Activated T-helper 2 cell treated with anti-CD3 and anti-CD28 coated beads, Interferon-gamma antibody, Interleukin-2, Interleukin-4, amounts not matched to agents 10 μg/mL and 5 μg/mL and 100 μg/mL, durations not matched to agents 14 hours and 24 hours and 36 hours (primary cell): ENCODE measurements at regions not wholly inside any gene's neighbourhood (a gene's known extent, or its start where the extent isn't known, plus 50 kb on each side); places are given as distances from the start of the nearest gene placed in this dataset.

ENCODE experiments used
- DNase-seq: peaks from one replicate; pipeline ENCODE4 v3.0.0; 2021; ENCODE audit warnings: low spot score
- H3K27ac Mint-ChIP-seq: one replicate; pipeline ENCODE4 v1.8.0; 2021; ENCODE audit warnings: mixed read lengths
- H3K27me3 Mint-ChIP-seq: one replicate; pipeline ENCODE4 v1.8.0; 2021; ENCODE audit warnings: low read depth, mixed read lengths
- H3K36me3 Mint-ChIP-seq: one replicate; pipeline ENCODE4 v1.8.0; 2021; ENCODE audit warnings: low read depth, mixed read lengths
- H3K4me1 Mint-ChIP-seq: one replicate; pipeline ENCODE4 v1.8.0; 2021; ENCODE audit warnings: low read depth, mixed read lengths
- H3K4me3 Mint-ChIP-seq: one replicate; pipeline ENCODE4 v1.8.0; 2021; ENCODE audit warnings: low read depth, mild to moderate bottlenecking, moderate library complexity, mixed read lengths
- H3K9me3 Mint-ChIP-seq: one replicate; pipeline ENCODE4 v1.8.0; 2021; ENCODE audit warnings: mixed read lengths
- intact Hi-C: fragments of 100-400 bp; cut with micrococcal nuclease; formaldehyde crosslinking; loops from one replicate; pipeline ENCODE4 v1.15.1; 2023

DNA sequence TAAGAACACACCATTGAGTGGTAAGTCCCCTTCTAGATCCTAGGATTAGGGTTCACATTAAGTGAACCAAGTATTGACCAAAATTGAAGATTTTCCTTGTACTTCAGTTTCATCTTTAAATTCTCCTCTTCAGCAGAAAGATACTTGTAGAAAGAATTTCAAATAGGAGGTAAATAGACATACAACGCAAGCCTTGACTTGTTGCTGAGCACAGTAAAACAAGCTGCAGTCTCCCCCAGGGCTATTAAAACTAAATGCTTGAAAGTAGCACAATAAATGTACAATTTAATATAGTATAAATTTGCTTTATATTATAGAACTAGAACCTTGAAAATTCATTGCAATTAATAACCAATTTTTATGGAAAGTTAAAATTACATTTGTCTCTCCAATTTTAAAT lies 170.1 kb upstream of the TARS1 start:
- intact Hi-C loops, result no loop called here
- H3K9me3 Mint-ChIP-seq, result no peaks in the 10 kb centered on the region
- H3K27me3 Mint-ChIP-seq, result no peaks in the 10 kb centered on the region
- H3K4me1 Mint-ChIP-seq, result no peaks in the 10 kb centered on the region
- H3K36me3 Mint-ChIP-seq, result no peaks in the 10 kb centered on the region
- H3K4me3 Mint-ChIP-seq, result no peak overlapping the region
- H3K27ac Mint-ChIP-seq, result no peak overlapping the region
- DNase-seq, result no peak

DNA sequence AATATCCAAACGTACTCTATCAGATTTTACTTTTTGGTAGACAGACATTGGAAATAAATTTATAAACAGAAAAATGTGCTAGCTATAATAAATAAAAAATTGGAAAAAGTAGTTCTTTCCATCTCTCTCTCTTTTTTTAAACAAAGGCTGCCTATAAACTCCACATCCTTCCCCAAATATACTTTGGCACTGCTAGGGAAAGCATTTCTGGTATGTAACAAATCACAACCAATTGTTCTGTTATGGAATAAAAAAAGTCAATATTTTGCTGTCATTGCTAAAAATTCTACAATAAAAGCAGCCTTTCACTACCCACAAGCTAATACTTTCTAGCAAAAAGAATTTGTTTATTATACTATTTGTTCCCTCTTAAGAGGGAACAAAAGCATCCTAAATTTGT lies 169.2 kb upstream of the TARS1 start:
- DNase-seq, result no peak
- no peak overlapping the region for H3K4me3 Mint-ChIP-seq
- H3K4me1 Mint-ChIP-seq, result no peaks in the 10 kb centered on the region
- H3K36me3 Mint-ChIP-seq, result no peaks in the 10 kb centered on the region
- no peak overlapping the region for H3K27ac Mint-ChIP-seq
- H3K27me3 Mint-ChIP-seq, result no peaks in the 10 kb centered on the region
- no peaks in the 10 kb centered on the region for H3K9me3 Mint-ChIP-seq
- intact Hi-C loops, result no loop called here

DNA sequence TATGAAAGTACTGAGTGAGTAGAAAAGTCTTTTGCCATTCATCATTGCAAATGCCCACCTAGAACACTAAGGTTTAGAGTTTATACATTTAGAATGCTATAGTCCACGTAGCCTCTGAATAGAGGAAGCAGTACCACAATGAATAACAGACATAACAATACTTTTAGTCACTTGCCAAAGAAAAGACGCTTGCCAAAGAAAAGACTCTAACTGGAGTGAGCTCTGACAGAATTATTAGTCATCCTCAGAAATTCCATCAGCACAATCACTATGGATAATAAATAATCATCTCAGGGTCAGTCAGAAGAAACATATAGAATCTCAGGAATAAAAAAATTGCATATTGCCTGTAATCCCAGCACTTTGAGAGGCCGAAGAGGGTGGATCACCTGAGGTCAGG lies 168.5 kb upstream of the TARS1 start:
- no peak overlapping the region for H3K27ac Mint-ChIP-seq

DNA sequence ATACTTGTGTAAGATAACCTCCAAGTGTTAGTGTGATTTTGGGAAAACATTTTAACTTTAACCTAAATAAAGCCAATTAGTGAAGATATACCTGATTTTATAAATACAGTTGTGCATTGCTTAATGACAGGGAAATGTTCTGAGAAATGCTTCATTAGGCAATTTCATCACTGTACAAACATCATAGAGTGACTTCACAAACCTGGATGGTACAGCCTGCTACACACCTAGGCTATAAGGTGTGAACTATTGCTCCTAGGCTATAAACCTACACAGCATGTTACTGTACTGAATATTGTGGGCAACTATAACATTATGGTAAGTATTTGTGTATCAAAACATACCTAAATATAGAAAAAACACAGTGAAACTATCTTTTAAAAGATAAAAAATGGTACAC lies 166.8 kb upstream of the TARS1 start:
- H3K4me1 Mint-ChIP-seq, result no peaks in the 10 kb centered on the region
- no peak for DNase-seq
- H3K4me3 Mint-ChIP-seq, result no peak overlapping the region
- intact Hi-C loops, result no loop called here
- no peaks in the 10 kb centered on the region for H3K27me3 Mint-ChIP-seq
- H3K36me3 Mint-ChIP-seq, result no peaks in the 10 kb centered on the region
- no peaks in the 10 kb centered on the region for H3K9me3 Mint-ChIP-seq
- H3K27ac Mint-ChIP-seq, result no peak overlapping the region

More for the DNA sequence above, 168.5 kb upstream of the TARS1 start:
- intact Hi-C loops, result no loop called here
- no peaks in the 10 kb centered on the region for H3K36me3 Mint-ChIP-seq
- no peak overlapping the region for H3K4me3 Mint-ChIP-seq
- H3K9me3 Mint-ChIP-seq, result no peaks in the 10 kb centered on the region
- no peaks in the 10 kb centered on the region for H3K27me3 Mint-ChIP-seq
- no peaks in the 10 kb centered on the region for H3K4me1 Mint-ChIP-seq
- DNase-seq, result no peak

DNA sequence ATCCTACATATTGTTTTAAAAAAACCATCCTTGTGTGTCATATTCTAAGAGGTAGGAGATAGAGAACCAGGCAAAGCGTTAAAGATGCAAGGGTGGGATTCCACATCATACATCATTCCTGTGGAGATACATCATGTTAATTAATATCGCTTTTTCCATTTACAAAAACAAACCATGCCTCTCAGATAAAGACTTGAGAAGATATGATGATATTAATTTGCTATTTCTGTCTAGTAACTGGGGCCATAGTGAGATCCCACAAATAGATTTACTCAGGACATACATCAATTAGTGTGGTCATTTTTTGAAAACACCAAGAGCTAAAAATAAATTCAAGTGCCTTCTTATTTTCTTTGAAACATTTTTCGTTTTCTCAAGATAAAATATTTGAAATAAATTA lies 165.4 kb upstream of the TARS1 start:
- H3K36me3 Mint-ChIP-seq, result no peaks in the 10 kb centered on the region
- no peaks in the 10 kb centered on the region for H3K9me3 Mint-ChIP-seq
- DNase-seq, result no peak
- intact Hi-C loops, result no loop called here
- H3K4me1 Mint-ChIP-seq, result no peaks in the 10 kb centered on the region
- no peaks in the 10 kb centered on the region for H3K27me3 Mint-ChIP-seq
- H3K27ac Mint-ChIP-seq, result no peak overlapping the region
- no peak overlapping the region for H3K4me3 Mint-ChIP-seq

DNA sequence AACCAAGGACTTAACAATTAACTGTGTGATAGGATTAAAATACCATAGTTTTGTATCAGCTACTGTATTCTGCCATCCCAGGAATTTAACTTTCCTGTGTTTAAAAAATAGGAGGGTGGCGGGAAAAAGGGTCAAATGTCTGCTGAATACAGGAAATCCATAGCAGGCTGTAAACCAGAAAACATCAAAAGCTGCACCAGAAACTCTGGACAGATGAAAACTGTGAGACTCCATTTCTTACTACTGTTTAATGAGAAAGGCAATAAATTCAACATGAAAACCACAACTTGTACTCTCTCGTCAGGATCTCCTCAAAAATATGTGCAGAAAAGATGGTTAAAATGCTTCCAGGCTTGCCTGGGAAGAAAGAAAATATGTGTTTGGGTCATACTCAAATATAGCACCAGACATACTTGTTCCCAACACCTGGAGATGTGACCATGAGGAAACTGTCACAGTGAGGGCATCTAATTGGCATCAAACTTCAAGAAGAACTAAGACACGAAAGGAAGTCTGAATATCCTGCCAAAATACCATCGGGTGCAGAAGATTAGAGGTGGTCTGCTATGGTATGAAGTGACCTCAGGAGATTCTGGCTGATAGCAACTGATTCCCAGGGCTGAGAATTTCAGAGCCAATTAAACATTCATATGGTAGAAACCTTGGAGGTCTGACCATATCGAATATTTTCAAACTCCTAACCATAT lies 164.7 kb upstream of the TARS1 start:
- Mint-ChIP-seq H3K9me3 (no peaks in the 10 kb centered on the region), H3K36me3 (no peaks in the 10 kb centered on the region), H3K27me3 (no peaks in the 10 kb centered on the region), H3K4me1 (no peaks in the 10 kb centered on the region), H3K4me3 (no peak overlapping the region), H3K27ac (no peak overlapping the region)
- no peak for DNase-seq
- intact Hi-C loops, result no loop called here

DNA sequence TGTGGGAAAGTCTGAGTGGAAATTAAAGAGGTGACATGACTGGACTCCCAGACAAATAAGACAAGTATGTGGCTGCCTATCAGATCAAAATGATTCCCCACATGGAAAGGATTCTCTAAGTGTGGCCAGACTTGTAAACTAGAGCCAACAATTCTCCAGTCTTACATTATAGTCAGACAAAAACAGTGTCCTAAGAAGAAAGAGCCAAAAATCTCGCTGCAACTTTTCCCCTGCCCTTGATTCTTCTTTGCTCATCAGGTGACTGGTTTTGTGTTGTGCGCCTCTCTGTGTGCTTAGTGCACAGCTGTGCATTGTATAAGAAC lies 164.2 kb upstream of the TARS1 start:
- no peaks in the 10 kb centered on the region for H3K4me1 Mint-ChIP-seq
- DNase-seq, result no peak
- H3K27me3 Mint-ChIP-seq, result no peaks in the 10 kb centered on the region
- H3K9me3 Mint-ChIP-seq, result no peaks in the 10 kb centered on the region
- H3K4me3 Mint-ChIP-seq, result no peak overlapping the region
- H3K36me3 Mint-ChIP-seq, result no peaks in the 10 kb centered on the region
- no peak overlapping the region for H3K27ac Mint-ChIP-seq
- intact Hi-C loops, result no loop called here

DNA sequence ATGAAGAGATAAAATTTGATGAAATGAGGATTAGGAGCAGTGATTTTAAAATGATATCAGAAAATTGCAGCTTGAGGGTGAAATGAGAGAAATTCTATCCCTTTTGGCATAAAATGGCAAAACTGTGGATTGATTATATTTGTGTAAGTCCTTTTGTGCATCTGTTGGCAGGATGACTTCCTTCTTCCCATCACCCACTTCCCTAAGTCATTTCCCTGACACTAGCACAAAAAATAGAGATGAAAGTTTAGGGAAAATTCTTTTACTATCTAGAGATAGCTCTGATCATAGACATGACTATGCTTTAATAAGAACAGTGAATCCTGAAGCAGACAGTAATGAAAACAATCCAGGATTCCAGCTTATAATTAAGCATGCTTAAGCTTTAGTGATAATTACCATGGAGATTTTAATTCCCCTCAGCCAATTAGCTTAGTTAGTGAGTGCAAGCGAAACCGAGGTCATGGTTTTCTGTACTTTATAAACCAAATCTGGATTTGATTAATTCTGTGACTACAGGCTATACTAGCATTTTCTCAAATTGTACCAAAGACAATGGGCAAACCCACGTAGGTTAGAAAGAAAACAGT lies 163.6 kb upstream of the TARS1 start:
- Mint-ChIP-seq H3K27ac (no peak overlapping the region), H3K9me3 (no peaks in the 10 kb centered on the region), H3K4me1 (no peaks in the 10 kb centered on the region), H3K27me3 (no peaks in the 10 kb centered on the region), H3K4me3 (no peak overlapping the region), H3K36me3 (no peaks in the 10 kb centered on the region)
- DNase-seq, result no peak
- intact Hi-C loops, result no loop called here

DNA sequence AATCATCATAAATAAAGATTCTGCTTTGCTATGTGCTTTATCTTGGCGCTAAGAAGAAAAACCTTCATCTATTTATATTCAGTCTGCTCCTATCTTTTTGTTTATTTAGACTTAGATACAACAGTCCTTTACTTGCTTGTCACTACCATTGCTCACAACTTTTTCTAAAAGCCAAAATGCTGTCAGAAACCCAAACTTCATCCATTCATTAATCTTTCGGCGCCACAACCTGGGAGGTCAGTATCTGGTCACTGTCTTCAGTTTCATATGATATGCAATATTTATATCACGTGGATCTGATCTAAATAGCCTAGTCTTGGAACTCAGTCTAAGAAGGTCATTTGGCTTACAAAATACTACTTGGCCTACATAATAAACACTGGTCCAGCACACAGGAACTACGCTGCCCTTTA lies 159.3 kb upstream of the TARS1 start:
- no peak overlapping the region for H3K27ac Mint-ChIP-seq
- no peaks in the 10 kb centered on the region for H3K36me3 Mint-ChIP-seq
- no peaks in the 10 kb centered on the region for H3K4me1 Mint-ChIP-seq
- no peaks in the 10 kb centered on the region for H3K9me3 Mint-ChIP-seq
- no peak for DNase-seq
- no peak overlapping the region for H3K4me3 Mint-ChIP-seq
- intact Hi-C loops, result no loop called here
- no peaks in the 10 kb centered on the region for H3K27me3 Mint-ChIP-seq

DNA sequence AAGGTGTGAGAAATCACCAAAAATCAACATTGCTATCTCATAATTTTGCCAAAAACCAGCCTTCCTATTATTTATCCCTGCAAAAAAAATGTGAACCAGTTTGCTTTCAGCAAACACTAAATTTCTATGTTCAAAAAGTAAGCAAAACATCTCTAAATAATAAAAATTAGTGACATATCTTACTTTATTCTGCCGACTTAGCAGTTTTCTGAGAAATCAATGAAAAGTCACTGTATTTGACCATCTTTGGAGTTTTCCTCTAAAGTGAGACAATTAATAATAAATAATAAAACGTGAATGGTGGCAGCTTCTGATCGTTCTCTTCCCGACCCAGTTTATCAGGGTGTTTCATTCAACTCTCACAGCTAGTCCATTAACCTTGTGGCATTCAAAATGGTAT lies 158.6 kb upstream of the TARS1 start:
- H3K9me3 Mint-ChIP-seq, result no peaks in the 10 kb centered on the region
- no peaks in the 10 kb centered on the region for H3K4me1 Mint-ChIP-seq
- H3K36me3 Mint-ChIP-seq, result no peaks in the 10 kb centered on the region
- intact Hi-C loops, result no loop called here
- DNase-seq, result no peak
- H3K27ac Mint-ChIP-seq, result no peak overlapping the region
- no peaks in the 10 kb centered on the region for H3K27me3 Mint-ChIP-seq
- H3K4me3 Mint-ChIP-seq, result no peak overlapping the region

DNA sequence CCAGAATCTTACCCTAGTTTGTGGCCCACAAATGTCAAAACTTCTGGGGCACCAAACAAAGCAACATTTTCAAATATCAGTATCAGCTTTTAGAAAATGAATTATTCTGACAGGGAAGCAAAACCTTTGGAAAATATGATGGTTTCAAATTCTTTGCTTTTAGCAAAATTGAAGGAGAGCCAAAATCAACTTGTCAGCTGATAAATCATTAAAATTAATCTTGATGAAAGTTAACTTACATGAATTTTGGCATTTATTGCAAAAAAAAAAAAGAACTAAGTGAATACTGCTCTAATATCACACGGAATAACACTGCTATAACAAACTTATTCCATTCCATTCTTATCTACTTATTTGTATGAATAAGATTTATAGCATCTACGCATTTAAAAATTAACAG lies 158.1 kb upstream of the TARS1 start:
- intact Hi-C loops, result no loop called here
- Mint-ChIP-seq H3K27ac (no peak overlapping the region), H3K4me3 (no peak overlapping the region), H3K9me3 (no peaks in the 10 kb centered on the region), H3K27me3 (no peaks in the 10 kb centered on the region), H3K36me3 (no peaks in the 10 kb centered on the region), H3K4me1 (no peaks in the 10 kb centered on the region)
- no peak for DNase-seq

DNA sequence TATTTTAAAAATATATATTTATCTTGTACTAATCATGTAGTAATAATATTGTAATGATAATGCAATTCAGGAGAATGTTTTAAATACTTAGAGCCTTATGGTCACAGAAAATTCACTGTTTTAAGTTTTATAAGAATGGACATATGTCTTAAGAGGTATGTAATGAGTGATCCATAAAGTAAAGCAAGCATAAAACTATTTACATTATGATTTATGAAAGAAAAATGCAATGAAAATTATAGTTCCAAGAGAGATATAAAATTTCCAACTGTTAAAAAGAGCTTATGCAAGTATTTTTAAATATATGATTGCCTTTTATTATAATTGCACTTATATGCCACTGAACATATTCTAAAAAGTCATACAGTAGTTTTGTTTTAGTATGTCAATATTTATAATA lies 157.5 kb upstream of the TARS1 start:
- Mint-ChIP-seq H3K27ac (no peak overlapping the region), H3K36me3 (no peaks in the 10 kb centered on the region)

DNA sequence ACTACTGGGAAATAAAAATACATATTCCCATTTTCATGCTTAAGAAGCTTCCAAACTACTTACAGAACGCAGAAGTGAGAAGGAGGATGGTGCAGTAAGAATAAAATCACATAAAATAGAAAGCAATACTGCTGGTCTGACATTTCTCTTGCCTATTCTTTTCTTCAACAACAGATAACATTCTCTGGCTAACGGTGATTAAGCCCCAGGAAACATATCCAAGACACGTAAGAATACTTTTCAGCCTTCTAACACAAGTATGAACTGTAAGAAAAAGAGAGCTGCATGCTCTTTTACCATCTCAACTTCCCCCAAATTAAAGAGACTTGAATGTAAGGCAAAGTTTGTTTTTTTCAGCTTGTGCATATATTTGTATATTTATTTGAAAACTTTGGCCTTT lies 156.1 kb upstream of the TARS1 start:
- Mint-ChIP-seq H3K36me3 (no peaks in the 10 kb centered on the region), H3K4me3 (no peak overlapping the region), H3K27me3 (no peaks in the 10 kb centered on the region), H3K4me1 (no peaks in the 10 kb centered on the region), H3K9me3 (no peaks in the 10 kb centered on the region), H3K27ac (no peak overlapping the region)
- intact Hi-C loops, result no loop called here
- DNase-seq, result no peak

More for the DNA sequence above, 157.5 kb upstream of the TARS1 start:
- H3K4me3 Mint-ChIP-seq, result no peak overlapping the region
- intact Hi-C loops, result no loop called here
- no peaks in the 10 kb centered on the region for H3K27me3 Mint-ChIP-seq
- H3K9me3 Mint-ChIP-seq, result no peaks in the 10 kb centered on the region
- H3K4me1 Mint-ChIP-seq, result no peaks in the 10 kb centered on the region
- no peak for DNase-seq

DNA sequence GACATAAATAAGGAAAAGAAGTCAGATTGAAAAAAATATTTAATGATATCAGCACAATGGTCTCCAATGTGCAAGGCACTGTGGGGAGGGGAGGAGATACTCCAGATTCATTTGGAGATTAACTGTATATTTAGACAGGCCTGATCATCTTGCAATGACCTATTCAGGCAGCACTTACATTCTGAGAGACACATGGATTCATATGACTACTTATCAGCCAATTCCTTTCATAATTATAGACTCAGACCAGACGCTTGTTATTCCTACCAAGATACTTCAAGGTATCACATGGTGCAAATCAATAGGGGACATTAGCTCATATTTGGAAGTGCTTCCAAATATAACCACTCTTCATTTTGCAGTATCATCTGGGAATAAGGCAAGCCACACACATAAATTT lies 153.5 kb upstream of the TARS1 start:
- no peak overlapping the region for H3K27ac Mint-ChIP-seq
- no peaks in the 10 kb centered on the region for H3K27me3 Mint-ChIP-seq
- no peak overlapping the region for H3K4me3 Mint-ChIP-seq
- DNase-seq, result no peak
- no peaks in the 10 kb centered on the region for H3K36me3 Mint-ChIP-seq
- H3K4me1 Mint-ChIP-seq, result no peaks in the 10 kb centered on the region
- no peaks in the 10 kb centered on the region for H3K9me3 Mint-ChIP-seq
- intact Hi-C loops, result no loop called here
